GM12878 (cell line): ENCODE measurements at regions not wholly inside any gene's neighbourhood (a gene's known extent, or its start where the extent isn't known, plus 50 kb on each side); places are given as distances from the start of the nearest gene placed in this dataset.

Source experiments
- ATF2 ChIP-seq: IDR thresholded peaks from 2 replicates; pipeline ENCODE4 v1.6.1; 2012; ENCODE audit warnings: low read length, inconsistent platforms
- CHD2 ChIP-seq: IDR thresholded peaks from 2 replicates; pipeline ENCODE4 v1.6.1; 2011; ENCODE audit warnings: low read depth, low read length, improper control_type of control experiment, borderline replicate concordance
- EP300 ChIP-seq, 2 experiments: fragments of 150-350 bp in 1 of 2; IDR thresholded peaks; 2 replicates each; pipeline ENCODE4 v1.6.1; 2011 to 2012; ENCODE audit warnings: low read depth in 2 of 2, low read length in 2 of 2, borderline replicate concordance in 1 of 2, improper control_type of control experiment in 1 of 2, inconsistent platforms in 1 of 2; ENCODE audit not compliant: control insufficient read depth in 1 of 2
- EZH2 ChIP-seq: IDR thresholded peaks from 2 replicates; pipeline ENCODE4 v1.6.1; 2012; ENCODE audit warnings: low read depth, mild to moderate bottlenecking, control low read depth, inconsistent platforms, low read length, borderline replicate concordance; ENCODE audit not compliant: control insufficient read depth
- HDGF ChIP-seq: fragments of 450-650 bp; IDR thresholded peaks from 2 replicates; pipeline ENCODE4 v1.6.1; 2016; ENCODE audit warnings: antibody characterized with exemption
- MAX ChIP-seq: IDR thresholded peaks from 2 replicates; pipeline ENCODE4 v1.6.1; 2012; ENCODE audit warnings: low read depth, low read length, improper control_type of control experiment
- POLR2AphosphoS2 ChIP-seq: IDR thresholded peaks from 2 replicates; pipeline ENCODE4 v1.6.1; 2011; ENCODE audit warnings: low read depth, mild to moderate bottlenecking, low read length, improper control_type of control experiment, moderate library complexity
- RAD21 ChIP-seq: IDR thresholded peaks from 2 replicates; pipeline ENCODE4 v1.6.1; 2011; ENCODE audit warnings: mild to moderate bottlenecking, low read depth, low read length, moderate library complexity; ENCODE audit not compliant: insufficient read depth
- SREBF1 ChIP-seq: IDR thresholded peaks from 2 replicates; pipeline ENCODE4 v1.6.1; 2012; ENCODE audit warnings: mild to moderate bottlenecking, low read length
- USF2 ChIP-seq: IDR thresholded peaks from 2 replicates; pipeline ENCODE4 v1.6.1; 2011; ENCODE audit warnings: low read depth, low read length, improper control_type of control experiment, borderline replicate concordance
- ZNF274 ChIP-seq: IDR thresholded peaks from one replicate; pipeline ENCODE4 v1.8.0; 2011; ENCODE audit not compliant: insufficient read length, insufficient read depth
- ZZZ3 ChIP-seq: IDR thresholded peaks from 2 replicates; pipeline ENCODE4 v1.6.1; 2011; ENCODE audit warnings: low read depth; ENCODE audit not compliant: control insufficient read depth, insufficient read length
- TF ChIP-seq, protein P1 (sequence below): IDR thresholded peaks from 2 replicates; pipeline ENCODE4 v1.6.1; 2011; ENCODE audit warnings: low read depth, mild to moderate bottlenecking, low read length, moderate library complexity, borderline replicate concordance; ENCODE audit errors: extremely low read depth

- no peak for TF ChIP-seq CHD2
- TF ChIP-seq USF2, result no peak
- TF ChIP-seq, protein P1, sequence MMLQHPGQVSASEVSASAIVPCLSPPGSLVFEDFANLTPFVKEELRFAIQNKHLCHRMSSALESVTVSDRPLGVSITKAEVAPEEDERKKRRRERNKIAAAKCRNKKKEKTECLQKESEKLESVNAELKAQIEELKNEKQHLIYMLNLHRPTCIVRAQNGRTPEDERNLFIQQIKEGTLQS, result no peak
- TF ChIP-seq EZH2, result no peak
- TF ChIP-seq RAD21, result no peak
- no peak for TF ChIP-seq SREBF1
- TF ChIP-seq HDGF, result no peak
- no peak for TF ChIP-seq ZZZ3
- TF ChIP-seq ATF2, result no peak
- TF ChIP-seq POLR2AphosphoS2, result no peak
- no peak for TF ChIP-seq MAX
- no peak for TF ChIP-seq EP300 (IDR thresholded peaks at IDR 0.05; ENCODE audit: borderline replicate concordance in 1 of 2, control insufficient read depth in 1 of 2, low read depth in 2 of 2, low read length in 2 of 2)
- no peak for TF ChIP-seq ZNF274
Measured at GRCh38 chr22:48587236-48587865, 1240.3 kb downstream of the BRD1 start.
